H1 (cell line): ENCODE measurements at regions not wholly inside any gene's neighbourhood (a gene's known extent, or its start where the extent isn't known, plus 50 kb on each side); places are given as distances from the start of the nearest gene placed in this dataset.

Experiments used
- CTCF ChIA-PET: fragments of 300-600 bp; sonication (Branson Sonifier 250); formaldehyde crosslinking; loops from one replicate; lab custom pipeline; 2021; ENCODE audit not compliant: partially characterized antibody; lab: Charles Lee
- POLR2A ChIA-PET: fragments of 300-600 bp; sonication (Branson Sonifier 250); formaldehyde crosslinking; loops from one replicate; lab custom pipeline; 2021; ENCODE audit warnings: inconsistent platforms; ENCODE audit not compliant: partially characterized antibody; lab: Charles Lee
- DNase-seq, 2 experiments: peaks; one replicate each; pipeline versions ENCODE4 v3.0.0 to v3.0.0-alpha.2; 2010 to 2022; ENCODE audit warnings: low spot score in 2 of 2, low read depth in 1 of 2, mixed read lengths in 1 of 2
- FAIRE-seq: peaks from 2 replicates; lab custom pipeline; 2011; peaks lifted over from hg19 to GRCh38; lab: Jason Lieb, UNC
- H2AFZ ChIP-seq: 2 replicates; pipeline ENCODE4 v1.8.1; 2012; ENCODE audit warnings: low read length, inconsistent platforms
- H2AK5ac ChIP-seq: 2 replicates; pipeline ENCODE4 v1.6.1; 2013; ENCODE audit warnings: low read depth, low read length
- H2BK120ac ChIP-seq: replicated peaks from 2 replicates; pipeline ENCODE3; 2013; ENCODE audit warnings: low read depth, low read length, inconsistent platforms
- H2BK12ac ChIP-seq: 2 replicates; pipeline ENCODE4 v1.6.1; 2013; ENCODE audit warnings: low read depth, low read length
- H2BK15ac ChIP-seq: 2 replicates; pipeline ENCODE4 v1.6.1; 2013; ENCODE audit warnings: low read length
- H2BK20ac ChIP-seq: 2 replicates; pipeline ENCODE4 v1.6.1; 2013; ENCODE audit warnings: low read length
- H2BK5ac ChIP-seq: 2 replicates; pipeline ENCODE4 v1.6.1; 2013; ENCODE audit warnings: low read depth, low read length
- H3K14ac ChIP-seq: 2 replicates; pipeline ENCODE4 v1.6.1; 2013; ENCODE audit warnings: inconsistent platforms; ENCODE audit not compliant: insufficient read length
- H3K18ac ChIP-seq: 2 replicates; pipeline ENCODE4 v1.6.1; 2013; ENCODE audit warnings: low read length; ENCODE audit errors: extremely low read depth
- H3K23ac ChIP-seq: 2 replicates; pipeline ENCODE4 v1.6.1; 2013; ENCODE audit warnings: inconsistent platforms; ENCODE audit not compliant: insufficient read length
- H3K23me2 ChIP-seq: 2 replicates; pipeline ENCODE4 v1.6.1; 2013; ENCODE audit warnings: low read depth, low read length
- H3K27ac ChIP-seq: 2 replicates; pipeline ENCODE4 v1.6.1; 2011; ENCODE audit warnings: low read depth, low read length, inconsistent platforms
- H3K27me3 ChIP-seq, 4 experiments: replicated peaks in 1 of 4; 1 replicate in 1 of 4; 2 replicates in 3 of 4; pipeline versions ENCODE4 v1.6.1 to v1.8.1; 2011 to 2013; ENCODE audit warnings: low read length in 3 of 4, mild to moderate bottlenecking in 3 of 4, inconsistent platforms in 2 of 4, mixed read lengths in 2 of 4, moderate library complexity in 1 of 4; ENCODE audit not compliant: control insufficient read depth in 3 of 4, insufficient read depth in 3 of 4; ENCODE audit errors: extremely low read depth in 1 of 4
- H3K36me3 ChIP-seq, 4 experiments: 2 replicates each; pipeline versions ENCODE4 v1.6.1 to v1.8.1; 2011 to 2013; ENCODE audit warnings: mild to moderate bottlenecking in 4 of 4, low read length in 3 of 4, moderate library complexity in 2 of 4, control low read depth in 1 of 4, inconsistent platforms in 1 of 4; ENCODE audit not compliant: insufficient read depth in 4 of 4, control insufficient read depth in 2 of 4
- H3K4ac ChIP-seq: replicated peaks from 2 replicates; pipeline ENCODE3; 2013; ENCODE audit warnings: low read length, low read depth, mixed read lengths, inconsistent platforms; ENCODE audit not compliant: insufficient read length
- H3K4me1 ChIP-seq, 4 experiments: replicated peaks in 1 of 4; 1 replicate in 1 of 4; 2 replicates in 3 of 4; pipeline versions ENCODE4 v1.6.1 to v1.8.1; 2011 to 2013; ENCODE audit warnings: low read length in 3 of 4, inconsistent platforms in 2 of 4, mixed read lengths in 1 of 4; ENCODE audit not compliant: insufficient read depth in 4 of 4, control insufficient read depth in 3 of 4
- H3K4me2 ChIP-seq, 2 experiments: 2 replicates each; pipeline versions ENCODE4 v1.6.1 to v1.8.1; 2011 to 2013; ENCODE audit warnings: low read depth in 2 of 2, low read length in 2 of 2, control low read depth in 1 of 2, inconsistent platforms in 1 of 2, mild to moderate bottlenecking in 1 of 2; ENCODE audit not compliant: insufficient read depth in 1 of 2
- H3K4me3 ChIP-seq, 4 experiments: fragments of 200-600, 300-600 bp in 1 of 4; sonication (generic), shearing (Covaris generic), sonication (Bioruptor Twin) in 1 of 4; 2 replicates each; pipeline versions ENCODE4 v1.5.1 to v1.8.1; 2011 to 2016; ENCODE audit warnings: low read length in 4 of 4, low read depth in 3 of 4, control low read depth in 2 of 4, inconsistent platforms in 2 of 4, mild to moderate bottlenecking in 2 of 4, mixed read lengths in 1 of 4, moderate library complexity in 1 of 4; ENCODE audit not compliant: insufficient read depth in 2 of 4; ENCODE audit errors: extremely low read depth in 1 of 4
- H3K56ac ChIP-seq: replicated peaks from 2 replicates; pipeline ENCODE3; 2013; ENCODE audit warnings: low read depth, mild to moderate bottlenecking, mixed read lengths, low read length, inconsistent platforms; ENCODE audit not compliant: insufficient read length
- H3K79me1 ChIP-seq: 2 replicates; pipeline ENCODE4 v1.6.1; 2013; ENCODE audit warnings: low read depth, low read length, control low read depth
- H3K79me2 ChIP-seq, 2 experiments: 2 replicates each; pipeline versions ENCODE4 v1.6.1 to v1.8.1; 2012 to 2013; ENCODE audit warnings: low read length in 2 of 2, mild to moderate bottlenecking in 2 of 2, inconsistent platforms in 1 of 2; ENCODE audit not compliant: insufficient read depth in 2 of 2, control insufficient read depth in 1 of 2
- H3K9ac ChIP-seq, 4 experiments: replicated peaks in 1 of 4; 1 replicate in 1 of 4; 2 replicates in 3 of 4; pipeline versions ENCODE4 v1.6.1 to v1.8.1; 2011 to 2013; ENCODE audit warnings: low read depth in 3 of 4, low read length in 3 of 4, control low read depth in 2 of 4, mild to moderate bottlenecking in 2 of 4, moderate library complexity in 2 of 4, inconsistent platforms in 1 of 4; ENCODE audit errors: extremely low read depth in 1 of 4
- H3K9me3 ChIP-seq, 2 experiments: 2 replicates each; pipeline versions ENCODE4 v1.6.1 to v1.8.1; 2012 to 2013; ENCODE audit warnings: mild to moderate bottlenecking in 2 of 2, moderate library complexity in 2 of 2, control low read depth in 1 of 2, inconsistent platforms in 1 of 2, low read depth in 1 of 2, low read length in 1 of 2, mixed read lengths in 1 of 2; ENCODE audit not compliant: insufficient read depth in 2 of 2
- H4K20me1 ChIP-seq, 2 experiments: replicated peaks in 1 of 2; 2 replicates each; pipeline versions ENCODE3 to v1.8.1; 2011 to 2013; ENCODE audit warnings: inconsistent platforms in 2 of 2, low read length in 2 of 2, mild to moderate bottlenecking in 1 of 2; ENCODE audit not compliant: insufficient read depth in 2 of 2, control insufficient read depth in 1 of 2
- H4K5ac ChIP-seq: 2 replicates; pipeline ENCODE4 v1.6.1; 2013; ENCODE audit warnings: low read length, low read depth, mixed read lengths, inconsistent platforms; ENCODE audit not compliant: insufficient read length
- H4K8ac ChIP-seq: 2 replicates; pipeline ENCODE4 v1.8.0; 2013; ENCODE audit warnings: mild to moderate bottlenecking, moderate library complexity, low read length, inconsistent platforms; ENCODE audit not compliant: insufficient read depth; ENCODE audit errors: extremely low read depth
- H4K91ac ChIP-seq: replicated peaks from 2 replicates; pipeline ENCODE3; 2013; ENCODE audit warnings: low read length, mixed read lengths, inconsistent platforms; ENCODE audit not compliant: insufficient read length
- BACH1 ChIP-seq: IDR thresholded peaks from 2 replicates; pipeline ENCODE4 v1.6.1; 2012; ENCODE audit warnings: low read length, improper control_type of control experiment
- BCL11A ChIP-seq, 2 experiments: IDR thresholded peaks; one replicate each; pipeline ENCODE4 v1.6.1; 2011; ENCODE audit warnings: low read depth in 2 of 2, low read length in 2 of 2, mild to moderate bottlenecking in 2 of 2
- BRCA1 ChIP-seq: IDR thresholded peaks from 2 replicates; pipeline ENCODE4 v1.6.1; 2012; ENCODE audit warnings: low read depth, low read length, improper control_type of control experiment
- CHD2 ChIP-seq: IDR thresholded peaks from 2 replicates; pipeline ENCODE4 v1.6.1; 2012; ENCODE audit warnings: low read length, improper control_type of control experiment
- CREB1 ChIP-seq: IDR thresholded peaks from 2 replicates; pipeline ENCODE4 v1.6.1; 2012; ENCODE audit warnings: inconsistent platforms
- EGR1 ChIP-seq: IDR thresholded peaks from 2 replicates; pipeline ENCODE4 v1.6.1; 2011; ENCODE audit warnings: low read depth, low read length, borderline replicate concordance
- HDAC6 ChIP-seq: IDR thresholded peaks from one replicate; pipeline ENCODE4 v1.7.1; 2012; ENCODE audit warnings: low read depth, mild to moderate bottlenecking, inconsistent platforms, low read length, moderate library complexity
- JUN ChIP-seq: IDR thresholded peaks from 2 replicates; pipeline ENCODE4 v1.6.1; 2011; ENCODE audit warnings: low read depth, mild to moderate bottlenecking, improper control_type of control experiment, low read length
- KDM5A ChIP-seq: fragments of 200-600 bp; IDR thresholded peaks from 2 replicates; pipeline ENCODE4 v1.7.1; 2012; ENCODE audit warnings: mild to moderate bottlenecking, low read length, inconsistent platforms, mixed read lengths
- RFX5 ChIP-seq: IDR thresholded peaks from 2 replicates; pipeline ENCODE4 v1.6.1; 2011; ENCODE audit warnings: low read depth, low read length, improper control_type of control experiment, borderline replicate concordance
- SIN3A ChIP-seq, 2 experiments: IDR thresholded peaks in 1 of 2; conservative IDR thresholded peaks in 1 of 2; 2 replicates each; pipeline ENCODE4 v1.6.1; 2011 to 2012; ENCODE audit warnings: low read length in 2 of 2, improper control_type of control experiment in 1 of 2, low read depth in 1 of 2, mild to moderate bottlenecking in 1 of 2
- SUZ12 ChIP-seq: fragments of 200-600 bp; sonication (generic); IDR thresholded peaks from 2 replicates; pipeline ENCODE4 v1.6.1; 2012; ENCODE audit warnings: mild to moderate bottlenecking, inconsistent platforms, low read length, moderate library complexity, mixed read lengths
- TBP ChIP-seq: IDR thresholded peaks from 2 replicates; pipeline ENCODE4 v1.6.1; 2011; ENCODE audit warnings: low read depth, low read length, improper control_type of control experiment
- WGBS, 2 experiments: shearing (Covaris generic) in 1 of 2; methylation state at CpG; one replicate each; pipeline versions ENCODE4 v1.1.6 to v1.1.7; 2013 to 2015; ENCODE audit warnings: low lambda C conversion rate in 2 of 2, mixed read lengths in 2 of 2, inconsistent platforms in 1 of 2, low coverage in 1 of 2, missing lambda C conversion rate in 1 of 2; ENCODE audit not compliant: insufficient replicate concordance in 2 of 2, insufficient coverage in 1 of 2, insufficient read length in 1 of 2; ENCODE audit errors: extremely low coverage in 1 of 2, missing lambda C conversion rate in 1 of 2; 5-methylcytosine and 5-hydroxymethylcytosine counted together

- CTCF ChIA-PET = interaction anchor here (0.8 to 3.8 kb wide), 16 partner anchors 8 to 386 kb away, joined by 3 to 29 read pairs (median 4); no protein-coding TSS in a partner anchor
- no peaks in the 10 kb centered on the region for H3K79me2 ChIP-seq
- no peak overlapping the region for H3K4me2 ChIP-seq
- no peak for TF ChIP-seq BRCA1
- TF ChIP-seq CHD2 = no peak
- TF ChIP-seq KDM5A = no peak
- TF ChIP-seq SIN3A (conservative IDR thresholded peaks at IDR 0.05 in 1 of 2, IDR thresholded peaks at IDR 0.05 in 1 of 2; ENCODE audit: low read depth in 1 of 2, low read length in 2 of 2) = no peak
- TF ChIP-seq BCL11A (IDR thresholded peaks at IDR 0.05; ENCODE audit: low read depth in 2 of 2, low read length in 2 of 2) = no peak
- no peak for TF ChIP-seq BACH1
- TF ChIP-seq TBP = no peak
- no peak for TF ChIP-seq SUZ12
- TF ChIP-seq RFX5 = no peak
- TF ChIP-seq EGR1 = no peak
- TF ChIP-seq JUN = no peak
- TF ChIP-seq HDAC6 = no peak
- TF ChIP-seq CREB1 = peak; percentile 74
These were observed 1793.7 kb upstream of the TENM3 start for GRCh38 chr4:180449395-180449956.

More at GRCh38 chr4:180449395-180449956, 1793.7 kb upstream of the TENM3 start:
- peak overlapping the region; percentile 93; the same call in 1 of the 2 replicates for H2AFZ ChIP-seq
- no peak overlapping the region for H3K56ac ChIP-seq
- FAIRE-seq = peak; percentile 86
- no peak overlapping the region for H3K18ac ChIP-seq
- no peak overlapping the region for H4K8ac ChIP-seq
- H2AK5ac ChIP-seq = no peak overlapping the region
- no peaks in the 10 kb centered on the region for H3K36me3 ChIP-seq
- H3K23ac ChIP-seq = no peak overlapping the region
- no peaks in the 10 kb centered on the region for H4K20me1 ChIP-seq
- no peak overlapping the region for H3K9ac ChIP-seq
- H3K4me3 ChIP-seq = no peak overlapping the region; a peak in 1 of 8 replicates
- no peaks in the 10 kb centered on the region for H3K23me2 ChIP-seq
- peak in 1 of 2 experiments; percentile 7 for DNase-seq
- POLR2A ChIA-PET = no interaction called here
- H2BK120ac ChIP-seq = no peak overlapping the region
- H3K4me1 ChIP-seq = no peaks in the 10 kb centered on the region
- H4K5ac ChIP-seq = no peak overlapping the region
- no peak overlapping the region for H3K14ac ChIP-seq
- no peak overlapping the region for H3K4ac ChIP-seq
- WGBS, 2 experiments = 40% methylated on average over 6 of the region's 6 CpGs; no CpG with 5 or more reads in 1 of the 2 experiments
- no peak overlapping the region for H2BK5ac ChIP-seq
- no peaks in the 10 kb centered on the region for H3K9me3 ChIP-seq
- H2BK12ac ChIP-seq = no peak overlapping the region
- H2BK15ac ChIP-seq = no peak overlapping the region
- H4K91ac ChIP-seq = no peak overlapping the region
- no peaks in the 10 kb centered on the region for H3K79me1 ChIP-seq
- no peaks in the 10 kb centered on the region for H3K27me3 ChIP-seq
- no peak overlapping the region for H2BK20ac ChIP-seq
- no peak overlapping the region for H3K27ac ChIP-seq
